Stomach (tissue), 4 donors: ENCODE measurements at regions not wholly inside any gene's neighbourhood (a gene's known extent, or its start where the extent isn't known, plus 50 kb on each side); places are given as distances from the start of the nearest gene placed in this dataset.

ENCODE experiments used
- CTCF ChIP-seq, 7 experiments: fragments of 450-650 bp in 4 of 7; fragments of 200-600 bp in 3 of 7; sonication (generic) in 3 of 7; IDR thresholded peaks; one replicate each; pipeline ENCODE4 v1.5.1; 2016 to 2019; ENCODE audit warnings: antibody characterized with exemption in 7 of 7, control low read depth in 2 of 7, mild to moderate bottlenecking in 1 of 7
- POLR2A ChIP-seq, 4 donors: fragments of 450-650 bp; IDR thresholded peaks; one replicate each; pipeline ENCODE4 v1.6.1; 2016; ENCODE audit warnings: antibody characterized with exemption in 4 of 4, control low read depth in 2 of 4, mild to moderate bottlenecking in 1 of 4, moderate library complexity in 1 of 4

DNA sequence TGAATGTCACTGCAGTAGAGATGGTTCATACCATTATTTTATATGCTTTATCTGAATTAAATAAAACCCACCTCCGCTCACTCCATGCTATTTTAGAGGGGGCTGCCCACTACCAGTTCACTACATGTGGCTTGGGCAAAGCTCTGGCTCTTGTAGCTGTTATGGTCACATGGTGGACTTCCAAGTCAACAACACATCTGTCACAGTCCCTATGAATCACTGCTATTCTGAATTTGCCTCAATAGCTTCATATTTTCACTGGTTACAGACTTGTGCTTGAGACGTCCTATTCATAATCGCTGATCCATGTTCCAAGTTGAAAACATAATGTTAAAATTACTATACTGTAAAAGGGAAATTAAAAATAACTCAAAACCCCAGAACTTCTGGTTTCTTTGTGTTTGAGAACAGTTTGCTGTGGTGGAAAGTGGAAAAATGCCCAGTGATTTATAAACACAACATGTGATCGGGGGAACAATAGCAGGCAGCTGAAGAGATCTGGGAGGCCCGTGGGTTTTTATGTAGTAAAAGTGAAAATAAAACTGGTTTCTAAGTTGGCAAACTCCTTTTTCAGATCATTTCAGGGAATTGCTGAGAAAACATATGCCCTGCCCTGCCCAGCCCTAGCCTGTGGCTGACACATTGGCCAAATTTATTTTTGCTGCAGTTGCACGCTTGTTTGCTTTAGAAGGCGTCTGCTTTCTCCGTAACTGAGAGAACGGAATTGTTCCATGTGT is 128.8 kb upstream of the PRR23C start:
- no peak for TF ChIP-seq CTCF (IDR thresholded peaks at IDR 0.05)
- no peak for TF ChIP-seq POLR2A (IDR thresholded peaks at IDR 0.05)
